ENCODE measurements at regions not wholly inside any gene's neighbourhood (a gene's known extent, or its start where the extent isn't known, plus 50 kb on each side); places are given as distances from the start of the nearest gene placed in this dataset.

DNA sequence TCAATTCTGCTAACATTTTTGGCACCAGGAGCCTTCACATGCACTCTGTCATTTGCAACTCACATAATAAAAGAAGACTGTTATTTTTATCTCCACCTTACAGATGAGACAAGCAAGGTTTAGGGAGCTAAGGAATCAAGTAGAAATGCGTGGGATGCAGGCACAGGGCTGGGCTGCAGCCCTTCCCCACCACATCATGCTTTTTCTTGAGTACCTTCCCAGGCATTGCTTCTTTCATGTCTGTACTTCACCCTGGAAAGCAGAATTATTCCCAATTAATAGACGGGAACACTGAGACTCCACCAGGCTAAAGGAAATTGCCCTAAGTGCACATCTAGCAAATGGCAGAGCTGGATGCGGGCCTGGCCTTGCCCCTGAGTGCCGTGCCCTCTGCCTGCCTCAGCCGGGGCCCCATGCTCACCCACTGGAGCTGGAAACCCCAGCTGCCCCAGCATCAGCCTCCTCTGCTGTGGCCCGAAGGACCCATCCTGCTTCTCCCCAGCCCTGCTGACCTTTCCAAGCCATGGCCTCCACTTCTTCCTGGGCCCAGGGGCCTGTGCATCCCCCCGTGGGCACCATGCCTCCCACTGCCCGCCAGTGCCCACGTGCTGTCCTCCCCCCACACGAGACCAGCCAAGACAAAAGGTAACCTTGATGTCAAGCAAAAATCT lies 257.5 kb downstream of the TOMM20 start:
- FAIRE-seq (no peak), DNase-seq (ENCODE audit: insufficient read length, low spot score) (no peak)

DNA sequence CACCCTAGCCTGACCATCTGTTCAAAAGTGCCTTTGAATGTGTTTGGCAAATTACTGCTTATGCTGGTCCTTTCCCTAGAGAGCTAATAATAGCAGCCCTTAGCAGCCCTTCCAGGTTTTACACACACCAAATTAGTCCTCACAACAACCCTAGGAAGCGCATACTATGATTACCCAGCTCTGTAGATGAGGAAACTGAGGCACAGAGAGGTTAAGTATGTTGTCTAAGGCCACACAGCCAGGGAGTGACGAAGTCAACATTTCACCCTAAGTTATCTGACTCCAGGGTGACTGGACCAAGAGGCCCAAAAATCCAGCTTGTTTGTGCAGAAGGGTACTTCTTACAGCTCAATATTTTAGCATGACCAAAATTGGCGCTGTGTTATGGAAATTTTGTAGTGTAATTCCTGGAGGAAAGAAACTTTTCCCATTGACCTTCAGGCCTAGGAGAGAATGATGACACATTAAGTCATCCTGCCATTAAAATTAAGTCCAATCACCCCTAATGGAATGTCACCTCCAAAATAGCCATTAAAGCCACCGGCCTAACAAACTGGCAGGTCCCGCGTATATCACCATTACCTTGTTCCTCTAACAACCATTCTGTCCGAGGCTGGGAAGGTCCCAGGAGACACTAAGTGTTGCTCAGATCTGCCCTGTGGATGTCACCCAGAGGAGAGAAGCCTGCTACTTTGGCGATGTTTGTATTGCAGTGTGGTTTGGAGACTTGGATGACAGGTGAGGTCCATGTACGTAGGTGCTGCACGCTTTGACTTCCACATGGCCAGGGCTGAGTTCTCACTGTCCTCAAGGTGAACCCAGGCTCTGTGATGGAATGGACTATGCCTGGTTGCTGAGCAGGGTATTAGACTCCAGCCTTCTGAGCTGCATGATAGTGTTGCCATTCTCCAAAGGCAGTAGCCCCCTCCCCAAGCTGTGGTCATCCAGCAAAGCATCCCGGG lies 258.3 kb downstream of the TOMM20 start:
- no peak for FAIRE-seq
- no peak for DNase-seq (ENCODE audit: insufficient read length, low spot score)

DNA sequence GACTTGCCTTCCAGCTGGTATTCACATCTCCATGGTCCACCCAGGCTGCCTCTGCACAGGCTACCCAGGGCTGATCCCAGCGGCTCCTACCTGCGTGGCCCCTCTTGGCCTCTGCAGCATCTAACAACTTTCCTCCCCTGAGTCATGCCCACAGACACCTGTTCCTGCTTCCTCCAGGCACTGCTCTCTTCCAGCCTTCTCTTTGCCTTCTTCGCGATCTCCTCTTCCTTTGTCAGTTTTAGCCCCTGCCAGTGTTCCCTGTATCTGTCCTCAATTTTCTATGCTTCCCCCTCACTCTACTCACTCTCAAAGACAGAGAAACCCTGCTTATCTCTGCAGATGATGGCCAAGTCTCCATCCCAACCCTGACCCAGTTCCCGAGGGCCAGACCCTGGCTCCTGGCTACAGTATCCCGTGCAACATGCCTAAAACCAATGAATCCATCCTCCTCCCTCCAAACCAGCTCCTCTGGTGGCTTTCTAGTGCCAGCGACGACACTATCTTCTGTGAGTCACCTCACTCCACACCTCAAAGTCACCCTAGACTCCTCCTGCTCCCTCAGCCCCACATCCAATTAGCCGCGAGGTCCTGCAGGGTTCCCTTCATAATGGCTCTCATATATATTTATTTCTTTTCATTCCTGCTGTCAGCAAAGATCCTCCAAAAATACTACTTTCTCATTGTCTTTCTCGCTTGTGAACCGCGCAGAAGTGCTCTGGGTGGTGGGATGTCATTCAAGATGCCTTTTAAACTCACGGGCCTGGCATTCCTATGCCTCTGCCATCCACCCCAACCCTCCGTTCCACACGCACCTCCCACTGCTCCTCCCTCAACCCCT lies 259.2 kb downstream of the TOMM20 start:
- FAIRE-seq: no peak
- no peak for DNase-seq (ENCODE audit: insufficient read length, low spot score)

DNA sequence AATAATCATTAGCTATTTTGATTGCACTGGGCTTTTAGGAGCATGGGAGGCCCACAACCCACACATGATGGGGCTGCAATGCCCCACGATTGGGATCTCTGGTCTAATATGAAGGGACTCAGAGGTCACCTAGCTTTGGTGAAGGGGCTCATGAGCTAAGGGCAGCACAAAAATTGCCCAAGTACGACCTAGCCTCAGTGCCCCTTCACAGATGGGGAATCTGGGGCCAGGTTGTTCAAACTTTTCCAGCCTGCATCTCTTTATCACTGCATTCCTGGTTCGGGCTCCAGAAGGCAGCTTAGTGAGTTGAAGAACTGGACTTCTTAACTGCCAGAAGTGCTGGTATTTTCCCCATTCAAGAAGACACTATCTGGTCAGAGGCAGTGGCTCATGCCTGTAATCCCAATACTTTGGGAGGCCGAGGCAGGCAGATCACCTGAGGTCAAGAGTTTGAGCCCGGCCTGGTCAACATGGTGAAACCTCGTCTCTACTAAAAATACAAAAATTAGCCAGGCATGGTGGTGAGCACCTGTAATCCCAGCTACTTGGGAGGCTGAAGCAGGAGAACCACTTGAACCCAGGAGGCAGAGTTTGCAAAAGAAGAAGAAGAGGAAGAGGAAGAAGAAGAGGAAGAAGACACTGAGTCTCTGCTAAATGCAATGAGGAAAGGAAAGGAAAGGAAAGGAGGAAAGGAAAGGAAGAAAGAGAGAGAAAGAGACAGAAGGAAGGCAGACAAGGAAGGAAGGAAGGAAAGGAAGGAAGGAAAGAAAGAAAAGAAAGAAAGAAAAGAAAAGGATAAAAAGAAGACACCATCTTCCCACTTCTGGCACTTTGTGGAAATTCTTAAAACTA lies 258.5 kb upstream of the IRF2BP2 start:
- DNase-seq (ENCODE audit: insufficient read length, low spot score) (no peak), FAIRE-seq (no peak)

DNA sequence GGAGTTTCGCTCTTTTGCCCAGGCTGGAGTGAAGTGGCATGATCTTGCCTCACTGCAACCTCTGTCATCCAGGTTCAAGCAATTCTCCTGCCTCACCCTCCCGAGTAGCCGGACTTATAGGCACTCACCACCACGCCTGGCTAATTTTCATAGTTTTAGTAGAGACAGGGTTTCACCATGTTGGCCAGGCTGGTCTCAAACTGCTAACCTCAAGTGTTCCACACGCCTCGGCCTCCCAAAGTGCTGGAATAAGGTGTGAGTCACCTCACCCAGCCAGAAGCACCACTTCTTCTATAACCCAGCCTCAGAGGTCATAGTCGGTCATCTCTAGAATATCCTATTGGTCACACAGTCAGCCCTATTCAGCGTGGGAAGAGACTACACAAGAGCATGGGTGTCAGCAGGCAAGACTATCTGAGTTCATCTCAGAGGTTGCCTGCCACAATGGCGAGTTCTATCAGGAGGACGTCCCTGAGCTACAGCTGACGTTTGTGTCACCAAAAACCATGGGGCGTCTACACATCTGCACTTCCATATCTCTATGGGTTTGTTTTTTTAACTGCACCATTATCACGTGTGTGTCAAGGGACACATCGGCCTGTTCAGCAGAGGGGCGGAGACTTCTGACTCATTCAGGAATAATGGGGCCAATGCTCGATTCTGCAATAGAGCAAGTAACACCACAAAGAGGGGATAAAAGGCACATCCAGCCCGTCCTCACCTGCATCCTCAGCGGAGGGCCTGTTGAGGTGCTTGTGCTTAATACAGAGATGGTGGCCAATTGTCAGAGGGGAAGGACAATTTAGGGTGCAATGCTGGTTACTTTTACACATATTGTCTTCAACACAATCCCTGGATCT lies 256.3 kb upstream of the IRF2BP2 start:
- DNase-seq (ENCODE audit: insufficient read length, low spot score) (peak; percentile 66), FAIRE-seq (no peak)

DNA sequence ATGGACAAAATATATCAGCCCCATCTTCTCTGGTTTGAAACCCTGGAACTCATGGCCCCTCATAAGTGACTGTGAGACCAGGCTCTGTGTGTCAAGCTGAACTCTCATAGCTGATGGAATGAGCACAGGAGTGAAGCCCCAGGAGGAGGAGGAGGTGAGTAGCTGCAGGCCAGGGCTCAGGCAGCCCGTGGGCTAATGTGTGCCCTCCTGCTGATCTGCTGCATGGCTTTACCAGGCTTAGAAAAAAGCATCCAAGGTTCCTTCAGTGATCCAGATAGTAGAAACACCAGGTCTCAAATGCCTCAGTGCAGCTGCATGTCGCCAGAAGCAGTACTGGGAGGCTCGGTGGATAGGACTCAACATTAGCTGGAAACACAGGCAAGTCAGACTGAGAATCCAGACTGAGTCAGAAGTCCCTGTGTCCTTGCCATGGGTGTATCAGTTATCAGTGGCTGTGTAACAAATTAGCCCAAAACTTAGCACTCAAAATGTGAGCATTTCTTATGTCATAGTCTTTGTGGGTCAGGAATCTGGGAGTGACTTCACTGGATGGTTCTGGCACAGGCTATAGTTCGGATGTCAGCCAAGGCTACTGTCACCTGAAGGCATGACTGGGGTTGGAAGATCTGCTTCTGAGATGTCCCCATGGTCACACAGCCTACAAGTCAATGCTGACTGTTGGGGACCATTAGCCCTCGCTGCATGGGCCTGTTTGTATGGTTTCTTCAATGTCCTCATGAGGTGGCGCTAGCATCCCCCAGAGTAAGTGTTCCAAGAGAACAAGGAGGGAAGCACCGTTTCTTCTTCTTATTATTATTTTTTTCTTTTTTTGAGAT lies 255.4 kb upstream of the IRF2BP2 start:
- FAIRE-seq: no peak
- no peak for DNase-seq (ENCODE audit: insufficient read length, low spot score)

DNA sequence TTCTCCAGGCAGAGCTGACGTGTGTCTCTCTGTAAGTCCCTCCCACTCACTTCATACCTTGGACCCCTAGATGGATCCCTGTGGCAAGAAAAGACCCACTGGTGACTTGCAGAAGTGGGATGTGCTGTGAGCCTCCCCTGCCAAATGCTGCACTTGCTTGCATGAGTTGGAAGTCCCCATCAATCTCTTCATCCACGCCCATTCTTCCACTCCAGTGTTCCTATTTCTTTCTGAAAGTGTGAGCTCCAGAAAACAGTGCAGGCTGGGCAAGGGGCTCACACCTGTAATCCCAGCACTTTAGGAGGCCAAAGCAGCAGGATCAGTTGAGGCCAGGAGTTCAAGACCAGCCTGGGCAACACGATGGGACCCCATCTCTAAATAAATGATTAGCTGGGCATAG lies 254.1 kb upstream of the IRF2BP2 start:
- no peak for FAIRE-seq
- no peak for DNase-seq (ENCODE audit: insufficient read length, low spot score)

DNA sequence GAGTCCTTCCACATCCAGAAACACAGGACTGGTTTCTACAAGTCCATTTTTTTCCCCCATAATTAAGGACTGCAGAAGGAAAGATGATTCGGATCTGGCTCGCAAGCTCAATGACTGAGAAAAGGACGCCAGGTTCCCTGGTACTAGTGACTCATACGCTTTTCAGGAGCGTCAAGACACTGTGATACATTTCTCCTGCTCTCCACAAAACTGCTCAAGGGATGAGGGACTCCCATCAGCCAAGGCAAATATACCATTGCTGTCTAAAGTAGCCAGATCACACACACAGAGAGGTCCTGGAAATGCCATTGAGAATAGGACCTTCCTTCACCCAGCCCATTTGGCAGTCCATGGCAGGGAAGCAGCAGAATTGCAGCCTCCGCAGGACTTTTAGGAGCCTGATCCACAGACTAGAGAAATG lies 253.6 kb upstream of the IRF2BP2 start:
- DNase-seq (ENCODE audit: insufficient read length, low spot score): no peak

DNA sequence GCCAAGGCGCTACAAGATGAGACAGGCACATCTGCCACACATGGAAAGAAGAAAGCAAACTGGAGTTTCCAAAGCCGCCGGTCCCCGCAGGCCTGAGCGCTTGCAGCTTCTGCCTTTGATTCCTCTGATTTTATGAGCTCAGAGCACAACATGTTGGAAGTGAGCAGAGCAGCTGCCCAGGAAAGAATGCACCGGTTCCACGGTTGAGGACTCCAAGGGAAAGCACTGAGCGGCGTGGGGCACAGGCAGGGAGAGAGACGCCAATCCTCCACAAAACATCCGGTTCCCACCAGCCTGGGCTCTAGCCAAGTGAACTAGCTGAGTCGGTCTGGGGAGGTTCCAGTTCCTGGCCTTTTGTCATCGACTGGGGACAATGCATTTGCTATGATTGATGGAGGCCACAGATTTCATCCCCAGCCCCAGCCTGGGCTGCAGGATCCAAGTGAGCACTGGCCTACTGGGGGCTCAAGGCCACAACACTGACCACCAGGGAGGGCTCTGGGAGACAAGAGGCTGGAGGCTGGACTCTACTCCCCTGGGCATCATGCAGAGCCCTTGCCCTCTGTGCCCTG lies 253.1 kb upstream of the IRF2BP2 start:
- FAIRE-seq: no peak
- no peak for DNase-seq (ENCODE audit: insufficient read length, low spot score)

More for the DNA sequence above, 253.6 kb upstream of the IRF2BP2 start:
- FAIRE-seq: no peak

DNA sequence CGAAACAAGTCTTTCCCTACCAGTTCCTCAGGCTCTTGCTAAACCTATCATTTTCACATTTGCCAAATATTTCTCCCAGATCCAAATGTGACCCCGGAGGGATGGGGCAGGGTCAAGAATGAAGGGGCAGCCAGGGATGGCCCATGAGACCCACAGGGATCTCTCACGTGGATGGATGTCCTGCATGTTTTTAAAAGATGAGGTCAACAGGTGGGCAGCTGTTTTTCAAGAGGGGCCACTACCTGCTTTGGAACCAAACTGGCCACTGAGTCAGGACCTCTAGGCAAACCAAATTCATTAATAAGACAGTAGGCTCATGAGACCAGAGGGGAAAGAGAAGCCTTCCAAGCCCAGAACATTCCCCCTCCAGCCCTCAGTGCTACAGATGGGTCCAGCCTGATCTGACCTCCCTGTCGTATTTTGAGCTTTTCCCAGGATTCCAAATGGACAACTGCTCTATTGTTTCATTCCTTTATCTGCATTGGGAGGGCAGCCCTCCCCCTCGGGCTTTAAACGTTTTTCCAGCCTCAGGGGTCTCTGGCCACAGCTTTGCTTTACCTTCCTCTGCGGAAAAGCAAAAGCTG lies 252.5 kb upstream of the IRF2BP2 start:
- FAIRE-seq: no peak

DNA sequence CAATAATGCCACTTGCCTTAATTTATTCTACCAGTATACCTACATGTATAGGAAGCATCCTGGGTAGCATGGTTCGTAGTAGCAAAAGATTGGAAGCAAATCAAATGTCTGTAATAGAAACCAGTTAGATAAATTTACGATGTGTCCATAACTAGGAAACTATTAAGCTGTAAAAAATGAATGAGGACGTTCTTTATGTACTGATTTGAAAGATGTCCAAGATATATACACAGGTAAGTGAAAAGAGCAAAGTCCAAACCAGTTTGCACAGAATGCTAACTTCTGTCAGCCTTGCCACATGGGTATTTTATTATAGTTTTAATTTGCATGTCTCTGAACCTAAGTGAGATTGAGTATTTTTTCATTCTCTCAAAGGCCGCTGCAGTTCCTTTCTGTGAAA lies 251.8 kb upstream of the IRF2BP2 start:
- FAIRE-seq: no peak

More for the DNA sequence above, 252.5 kb upstream of the IRF2BP2 start:
- no peak for DNase-seq (ENCODE audit: insufficient read length, low spot score)

DNA sequence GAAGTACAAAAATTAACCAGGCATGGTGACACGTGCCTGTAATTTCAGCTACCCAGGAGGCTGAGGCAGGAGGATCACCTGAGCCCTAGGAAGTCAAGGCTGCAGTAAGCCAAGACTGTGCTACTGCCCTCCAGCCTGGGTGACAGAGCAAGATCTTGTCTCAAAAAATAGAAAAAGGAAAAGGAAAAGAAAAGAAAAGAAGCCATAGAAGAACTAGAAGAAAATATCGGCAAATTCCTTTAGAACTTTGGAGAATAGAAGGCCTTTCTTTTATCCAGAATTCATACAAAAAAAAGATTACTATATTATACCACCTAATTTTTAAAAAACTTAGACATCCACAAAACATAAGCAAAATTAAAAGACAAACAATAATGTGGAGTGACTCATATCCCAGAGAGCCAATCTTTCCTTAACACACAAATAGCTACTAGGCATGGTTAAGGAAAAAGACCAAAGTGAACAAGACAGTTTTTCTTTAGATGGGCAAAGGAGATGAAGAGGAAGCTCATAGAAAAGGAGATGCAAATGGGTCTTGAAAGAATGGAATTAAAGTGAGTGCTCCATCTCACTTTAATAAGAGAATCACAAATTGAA lies 251.1 kb upstream of the IRF2BP2 start:
- no peak for DNase-seq (ENCODE audit: insufficient read length, low spot score)
- no peak for FAIRE-seq

More for the DNA sequence above, 251.8 kb upstream of the IRF2BP2 start:
- no peak for DNase-seq (ENCODE audit: insufficient read length, low spot score)

DNA sequence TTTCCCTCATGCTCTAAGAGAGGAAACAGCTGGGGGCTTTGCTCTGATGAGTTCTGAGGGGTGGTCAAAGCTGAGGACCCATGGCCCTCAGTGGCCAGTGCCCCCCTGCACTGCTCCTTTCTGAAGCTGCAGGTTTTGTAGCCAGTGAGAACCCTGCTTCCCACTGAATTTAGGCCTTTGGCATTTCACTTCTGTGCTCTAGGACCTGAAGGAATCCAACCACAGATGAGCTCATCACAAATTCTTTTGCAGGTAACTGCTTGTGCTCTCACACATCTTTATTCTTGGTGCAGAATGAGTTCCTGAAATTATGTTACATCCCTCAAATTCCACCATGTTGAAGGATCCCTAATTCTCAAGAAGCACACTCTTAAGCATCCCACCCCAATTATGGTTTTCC lies 248.7 kb upstream of the IRF2BP2 start:
- FAIRE-seq: no peak
- DNase-seq (ENCODE audit: insufficient read length, low spot score): no peak

DNA sequence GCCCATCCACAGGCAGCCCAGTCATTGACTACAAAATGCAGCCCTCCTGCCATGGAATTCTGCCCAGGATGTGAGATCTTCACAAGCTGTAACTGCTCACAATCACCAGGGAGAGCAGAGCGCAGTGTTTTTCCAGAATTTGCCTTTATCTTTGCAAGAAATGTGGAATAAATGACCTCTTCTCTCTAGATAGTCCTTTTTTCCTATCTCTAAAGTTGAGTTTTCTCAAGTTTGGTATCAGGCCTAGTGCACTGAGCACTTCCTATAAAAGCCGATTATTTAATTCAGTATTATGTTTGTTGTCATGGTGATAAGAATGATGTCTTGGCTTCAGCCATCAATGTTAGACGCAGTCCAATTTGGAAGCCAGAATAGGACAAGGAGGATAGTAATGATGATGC lies 246.9 kb upstream of the IRF2BP2 start:
- no peak for DNase-seq (ENCODE audit: insufficient read length, low spot score)
- FAIRE-seq: no peak

DNA sequence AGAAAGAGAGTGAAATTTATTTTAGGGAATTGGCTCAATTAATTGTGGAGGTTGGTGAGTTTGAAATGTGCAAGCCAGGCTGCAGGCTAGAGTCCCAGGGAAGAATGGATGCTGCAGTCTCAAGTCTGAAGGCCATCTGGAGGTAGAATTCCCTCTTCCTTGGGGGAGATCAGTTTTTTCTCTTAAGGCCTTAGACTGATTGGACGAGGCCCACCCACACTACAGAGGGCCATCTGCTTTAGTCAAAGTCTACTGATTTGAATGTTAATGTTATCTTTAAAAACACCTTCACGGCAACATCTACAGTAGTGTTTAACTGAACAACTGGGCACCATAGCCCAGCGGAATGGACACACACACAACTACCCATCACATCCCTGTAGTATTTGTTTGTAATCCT lies 245.9 kb upstream of the IRF2BP2 start:
- FAIRE-seq (no peak), DNase-seq (ENCODE audit: insufficient read length, low spot score) (no peak)

DNA sequence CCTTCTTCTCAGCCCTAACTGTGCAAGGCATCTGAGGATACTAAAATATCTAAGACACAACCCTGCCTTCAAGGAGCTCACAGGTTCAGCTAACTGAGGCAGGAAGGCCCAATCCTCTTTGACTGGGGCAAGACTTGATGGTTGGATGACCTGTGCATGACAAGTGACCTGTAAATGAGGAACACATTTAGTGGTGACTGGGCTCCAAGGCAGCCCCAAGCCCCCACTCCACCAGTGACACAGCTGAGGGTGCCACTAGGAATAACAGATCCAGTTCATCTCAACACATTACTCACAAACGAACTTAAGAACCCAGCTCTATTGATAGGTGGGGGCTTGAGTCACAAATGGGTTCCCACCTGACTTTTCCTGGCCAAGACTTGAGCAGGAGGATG lies 244.7 kb upstream of the IRF2BP2 start:
- FAIRE-seq (no peak), DNase-seq (ENCODE audit: insufficient read length, low spot score) (no peak)

DNA sequence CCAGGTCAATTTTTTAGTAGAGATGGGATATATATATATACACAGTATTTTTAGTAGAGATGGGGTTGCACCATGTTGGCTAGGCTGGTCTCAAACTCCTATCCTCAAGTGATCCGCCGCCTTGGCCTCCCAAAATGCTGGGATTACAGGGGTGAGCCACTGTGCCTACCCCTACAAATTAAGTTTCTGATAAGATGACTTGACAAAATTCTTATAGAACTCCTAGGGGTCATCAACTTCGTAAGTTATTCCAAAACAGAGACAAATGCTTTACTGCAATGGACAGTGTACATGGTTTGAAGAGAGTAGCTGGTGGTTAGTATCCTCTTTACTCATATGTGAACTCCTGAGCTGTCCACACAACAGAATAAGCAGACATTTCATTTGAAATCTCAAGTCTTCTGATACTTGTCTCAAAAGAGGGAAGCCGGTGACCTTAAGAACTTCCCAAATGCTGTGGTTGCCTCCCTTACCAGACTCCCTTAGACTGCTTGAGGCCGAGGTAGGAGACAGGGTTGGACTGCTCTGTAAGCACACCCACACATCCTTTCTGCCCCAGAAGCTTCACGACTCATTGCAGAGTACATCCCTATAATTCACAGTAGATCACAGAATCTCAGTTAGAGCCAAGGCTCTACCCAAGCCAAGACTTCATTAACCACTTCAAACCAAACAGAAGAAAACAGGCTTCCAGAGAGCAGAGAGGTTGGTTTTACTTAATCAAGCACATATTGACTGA lies 244.1 kb upstream of the IRF2BP2 start:
- DNase-seq (ENCODE audit: insufficient read length, low spot score) (no peak), FAIRE-seq (no peak)

All from HTR-8/SVneo (cell line).